Mammary epithelial cell (primary cell): ENCODE measurements at regions not wholly inside any gene's neighbourhood (a gene's known extent, or its start where the extent isn't known, plus 50 kb on each side); places are given as distances from the start of the nearest gene placed in this dataset.

Source experiments
- EZH2 ChIP-seq: IDR thresholded peaks from 2 replicates; pipeline ENCODE4 v1.6.1; 2012; ENCODE audit warnings: low read length, inconsistent platforms, borderline replicate concordance
- TF ChIP-seq, protein P1 (sequence below), 2 donors: IDR thresholded peaks in 1 of 2; conservative IDR thresholded peaks in 1 of 2; 2 replicates each; pipeline ENCODE4 v1.5.1; 2011 to 2012; ENCODE audit warnings: inconsistent platforms in 2 of 2, low read length in 2 of 2, mild to moderate bottlenecking in 2 of 2, control low read depth in 1 of 2, low read depth in 1 of 2; ENCODE audit not compliant: insufficient read depth in 1 of 2; ENCODE audit errors: extremely low read depth in 1 of 2

DNA sequence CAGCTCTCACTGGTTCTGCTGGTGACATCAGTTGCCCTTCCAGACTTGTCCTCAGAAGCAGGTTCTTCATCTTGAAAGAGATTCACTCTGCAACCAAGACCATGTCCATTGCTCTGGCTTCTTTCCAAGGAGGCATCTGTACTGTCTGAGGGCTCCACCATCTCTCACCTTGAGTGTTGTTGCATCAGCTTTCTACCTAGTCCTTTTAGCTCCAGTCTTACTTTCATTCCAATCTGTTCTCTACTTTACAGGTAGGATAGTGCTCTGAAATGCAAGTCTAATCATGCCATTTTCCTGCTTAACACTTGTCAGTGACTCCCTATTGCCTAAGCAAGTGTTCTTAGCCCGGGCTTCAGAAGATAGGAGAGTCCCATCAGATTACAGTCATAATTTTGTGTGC lies 117.7 kb downstream of the EN1 start:
- TF ChIP-seq, protein P1, sequence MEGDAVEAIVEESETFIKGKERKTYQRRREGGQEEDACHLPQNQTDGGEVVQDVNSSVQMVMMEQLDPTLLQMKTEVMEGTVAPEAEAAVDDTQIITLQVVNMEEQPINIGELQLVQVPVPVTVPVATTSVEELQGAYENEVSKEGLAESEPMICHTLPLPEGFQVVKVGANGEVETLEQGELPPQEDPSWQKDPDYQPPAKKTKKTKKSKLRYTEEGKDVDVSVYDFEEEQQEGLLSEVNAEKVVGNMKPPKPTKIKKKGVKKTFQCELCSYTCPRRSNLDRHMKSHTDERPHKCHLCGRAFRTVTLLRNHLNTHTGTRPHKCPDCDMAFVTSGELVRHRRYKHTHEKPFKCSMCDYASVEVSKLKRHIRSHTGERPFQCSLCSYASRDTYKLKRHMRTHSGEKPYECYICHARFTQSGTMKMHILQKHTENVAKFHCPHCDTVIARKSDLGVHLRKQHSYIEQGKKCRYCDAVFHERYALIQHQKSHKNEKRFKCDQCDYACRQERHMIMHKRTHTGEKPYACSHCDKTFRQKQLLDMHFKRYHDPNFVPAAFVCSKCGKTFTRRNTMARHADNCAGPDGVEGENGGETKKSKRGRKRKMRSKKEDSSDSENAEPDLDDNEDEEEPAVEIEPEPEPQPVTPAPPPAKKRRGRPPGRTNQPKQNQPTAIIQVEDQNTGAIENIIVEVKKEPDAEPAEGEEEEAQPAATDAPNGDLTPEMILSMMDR (conservative IDR thresholded peaks at IDR 0.05 in 1 of 2, IDR thresholded peaks at IDR 0.05 in 1 of 2; ENCODE audit: extremely low read depth in 1 of 2, insufficient read depth in 1 of 2, low read depth in 1 of 2, low read length in 2 of 2), result no peak
- no peak for TF ChIP-seq EZH2
